Posterior cingulate gyrus (tissue), 11 donors: ENCODE measurements at regions not wholly inside any gene's neighbourhood (a gene's known extent, or its start where the extent isn't known, plus 50 kb on each side); places are given as distances from the start of the nearest gene placed in this dataset.
"Not testable (repeated sequence)": the region's sequence is repeated elsewhere in the genome, so short reads cannot be mapped to it uniquely, and the experiment has no call there.

Experiments
- DNase-seq, 10 donors: peaks; one replicate each; pipeline versions ENCODE4 v3.0.0 to v3.0.0-alpha.2; 2020 to 2021; ENCODE audit warnings: mixed read lengths in 3 of 10
- intact Hi-C: fragments of 100-400 bp; cut with DNase I; formaldehyde crosslinking; loops from one replicate; pipeline ENCODE4 v1.15.1; 2023

DNA sequence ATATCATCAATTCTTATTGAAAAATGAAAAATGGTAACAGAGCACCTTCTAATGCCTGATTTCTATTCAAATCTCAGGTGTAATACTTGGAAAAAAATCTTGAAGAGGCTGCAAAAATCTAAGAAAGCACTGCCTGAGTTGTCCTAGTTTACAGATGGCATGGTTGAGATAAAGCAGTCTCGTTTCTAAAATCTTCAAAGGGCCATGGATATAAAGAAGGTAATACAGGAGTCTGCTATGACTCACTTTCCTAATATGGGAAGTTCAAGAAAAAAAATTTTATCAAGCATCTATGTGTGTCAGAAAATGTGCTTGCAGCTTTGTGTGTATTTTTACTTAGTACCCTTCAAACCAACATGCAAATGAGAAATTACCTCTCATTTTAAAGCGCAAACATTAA is 163.3 kb downstream of the DMAC1 start:
- intact Hi-C loops, result no loop called here
- no peak for DNase-seq

DNA sequence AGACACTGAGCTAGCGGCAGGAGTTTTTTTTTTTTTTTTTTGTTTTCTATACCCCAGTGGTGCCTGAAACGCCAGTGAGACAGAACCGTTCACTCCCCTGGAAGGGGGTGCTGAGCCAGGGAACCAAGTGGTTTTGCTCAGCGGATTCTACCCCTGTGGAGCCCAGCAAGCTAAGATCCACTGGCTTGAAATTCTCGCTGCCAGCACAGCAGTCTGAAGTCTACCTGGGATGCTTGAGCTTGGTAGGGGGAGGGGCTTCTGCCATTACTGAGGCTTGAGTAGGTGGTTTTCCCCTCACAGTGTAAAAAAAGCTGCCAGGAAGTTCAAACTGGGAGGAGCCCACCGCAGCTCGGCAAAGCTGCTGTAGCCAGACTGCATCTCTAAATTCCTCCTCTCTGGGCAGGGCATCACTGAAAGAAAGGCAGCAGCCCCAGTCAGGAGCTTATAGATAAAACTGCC is 173.0 kb downstream of the DMAC1 start:
- DNase-seq, intact Hi-C loops: not testable (repeated sequence)

DNA sequence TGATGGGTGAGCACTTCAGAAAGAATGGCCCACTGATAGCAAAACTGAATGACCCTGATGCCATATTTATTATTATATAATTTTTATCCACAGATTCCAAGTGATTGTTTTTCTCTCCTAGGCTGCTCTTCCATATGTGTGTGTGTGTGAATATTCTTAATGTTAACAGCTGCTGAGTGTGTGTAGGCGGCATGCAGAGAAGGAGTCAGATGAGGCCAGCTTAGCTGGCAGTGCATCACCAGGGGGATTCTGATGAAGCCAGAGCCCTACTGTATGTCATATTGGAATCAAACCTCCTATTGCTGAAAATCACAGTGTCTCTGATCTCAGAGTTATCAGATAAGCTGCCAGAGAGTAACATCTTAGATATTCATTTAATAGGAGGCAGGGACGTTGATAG is 177.1 kb downstream of the DMAC1 start:
- intact Hi-C loops, result no loop called here
- no peak for DNase-seq

GRCh38 chr9:7615344-7615743 is 184.2 kb downstream of the DMAC1 start:
- intact Hi-C loops, result no loop called here
- DNase-seq, result no peak

- no peak for DNase-seq
- intact Hi-C loops, result no loop called here
These were observed 185.6 kb downstream of the DMAC1 start for GRCh38 chr9:7613931-7614330.

- intact Hi-C loops, result no loop called here
- DNase-seq, result no peak
These were observed 191.3 kb downstream of the DMAC1 start for GRCh38 chr9:7608261-7608660.

DNA sequence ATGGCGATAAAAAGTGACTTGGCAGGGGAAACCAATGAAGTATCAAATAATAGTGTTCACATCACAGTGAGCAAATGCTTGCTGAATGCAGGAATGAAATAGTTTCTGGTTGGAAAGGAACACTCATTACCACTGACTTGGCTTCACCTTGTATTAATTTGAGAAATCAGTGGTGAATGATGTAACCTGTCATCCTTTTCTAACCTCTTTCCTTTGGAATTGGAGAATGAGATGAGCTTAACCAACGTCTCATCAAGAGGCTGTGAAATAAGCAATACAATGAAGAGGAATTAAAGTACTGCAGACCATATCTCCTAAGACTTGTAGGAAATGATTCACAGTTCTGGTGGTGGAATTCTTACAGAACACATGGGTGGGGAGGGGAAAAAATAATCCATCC is 192.2 kb downstream of the DMAC1 start:
- intact Hi-C loops, result no loop called here
- no peak for DNase-seq

GRCh38 chr9:7606591-7606990 is 193.0 kb downstream of the DMAC1 start:
- intact Hi-C loops, result no loop called here

DNA sequence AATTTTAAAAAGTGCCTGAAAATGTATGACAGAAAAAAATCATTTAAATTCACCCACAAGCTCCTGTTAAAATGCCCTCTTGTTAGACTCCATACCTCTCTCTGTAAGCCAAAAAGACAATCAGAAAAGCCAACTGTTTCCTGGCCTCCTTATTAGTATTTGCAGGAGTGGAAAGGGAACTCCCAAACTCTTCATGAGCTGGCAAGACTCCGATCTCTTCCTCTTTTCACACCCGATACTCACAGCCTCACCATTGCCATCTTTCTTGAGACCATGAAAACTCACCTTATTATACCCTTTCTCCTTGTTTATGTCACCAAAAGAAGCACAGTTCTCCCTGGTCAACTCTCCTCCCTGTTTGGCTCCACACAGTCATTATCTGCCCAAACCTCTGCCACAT is 197.8 kb downstream of the DMAC1 start:
- intact Hi-C loops, result no loop called here
- DNase-seq, result no peak

More at GRCh38 chr9:7606591-7606990, 193.0 kb downstream of the DMAC1 start:
- DNase-seq, result no peak

GRCh38 chr9:7597716-7598115 is 201.9 kb downstream of the DMAC1 start:
- intact Hi-C loops, result no loop called here

GRCh38 chr9:7592321-7593316 is 207.0 kb downstream of the DMAC1 start:
- intact Hi-C loops, result no loop called here
- DNase-seq, result peak in 6 of 10 donors; percentile 11 to 84 (median 50)

More at GRCh38 chr9:7597716-7598115, 201.9 kb downstream of the DMAC1 start:
- no peak for DNase-seq

- intact Hi-C loops, result no loop called here
- no peak for DNase-seq
These were observed 208.1 kb downstream of the DMAC1 start for GRCh38 chr9:7591501-7591900.

- intact Hi-C loops, result no loop called here
- no peak for DNase-seq
These were observed 219.0 kb downstream of the DMAC1 start for GRCh38 chr9:7580568-7580967.

GRCh38 chr9:7579351-7579750 is 220.2 kb downstream of the DMAC1 start:
- no peak for DNase-seq
- intact Hi-C loops, result loop anchor here (10.0 kb wide), 1 partner anchor 215 kb away; the partner anchor contains the start of gene DMAC1

DNA sequence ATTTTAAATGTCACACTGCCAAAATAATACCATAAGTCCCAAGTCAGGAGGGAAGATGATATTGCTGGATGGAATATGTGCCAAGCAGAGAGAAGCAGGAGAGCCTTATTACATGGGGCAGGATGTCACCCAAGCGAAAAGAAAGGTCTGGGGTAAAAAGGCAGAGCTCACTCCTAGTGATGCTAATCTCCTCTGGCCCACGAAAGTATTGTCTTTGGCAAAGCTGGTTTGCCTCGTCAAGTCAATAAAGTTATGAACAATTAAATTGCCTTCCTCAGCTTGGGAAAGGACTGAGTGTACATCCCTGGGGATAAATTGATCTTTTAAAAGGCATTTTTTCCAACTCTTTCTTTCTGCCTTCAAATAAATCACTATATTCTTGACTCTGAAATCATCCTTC is 220.6 kb downstream of the DMAC1 start:
- DNase-seq, result no peak
- intact Hi-C loops, result loop anchor here (10.0 kb wide), 1 partner anchor 216 kb away; the partner anchor contains the start of gene DMAC1

DNA sequence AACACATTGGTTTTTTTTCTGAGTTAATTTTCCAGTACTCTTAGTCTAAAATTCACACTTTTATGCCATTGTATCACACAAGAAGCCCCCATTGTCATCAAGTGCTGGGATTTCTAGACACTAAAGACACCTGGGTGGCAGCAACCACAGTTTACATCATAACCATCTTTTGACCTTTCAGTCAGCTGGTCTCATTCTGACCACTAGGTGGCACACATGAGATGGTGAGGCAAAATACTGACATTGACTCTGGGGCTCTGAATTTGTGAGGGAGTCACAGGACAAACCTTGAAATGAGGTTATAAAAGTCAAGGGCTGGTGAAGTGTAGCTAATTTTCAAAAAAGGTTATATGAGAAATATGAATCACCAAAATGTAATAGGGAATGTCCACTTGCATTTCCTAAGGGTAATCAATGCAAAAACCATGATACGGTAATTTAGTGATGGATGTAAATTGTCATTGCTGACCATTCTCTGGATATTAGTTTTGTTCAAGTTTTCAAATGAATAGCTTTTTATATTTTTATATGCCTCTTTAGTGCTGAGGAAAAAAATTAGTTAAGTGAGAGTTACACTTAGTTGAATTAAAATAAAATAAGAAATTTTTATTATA is 229.4 kb downstream of the DMAC1 start:
- peak in 4 of 10 donors; percentile 28 to 65 (median 48) for DNase-seq
- intact Hi-C loops, result loop anchor here (10.0 kb wide), 1 partner anchor 225 kb away; the partner anchor contains the start of gene DMAC1

DNA sequence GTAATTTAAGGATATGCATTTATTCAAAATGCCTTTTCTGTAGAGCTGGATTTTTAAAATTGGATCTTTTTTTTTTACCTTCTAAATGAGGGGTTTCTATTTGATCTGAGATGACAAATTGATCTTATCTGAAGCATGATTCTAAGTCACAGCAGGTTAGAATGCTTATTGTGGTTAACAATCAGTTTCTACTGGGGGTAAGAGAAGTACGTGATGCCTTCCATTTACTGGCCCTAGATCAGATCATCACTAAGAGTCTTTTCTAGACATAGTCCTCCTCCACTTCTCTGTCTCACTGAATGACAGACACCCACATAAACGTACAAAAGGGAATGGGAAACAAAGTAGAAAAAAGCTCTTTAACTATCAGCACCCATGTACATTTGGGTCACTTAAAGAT is 231.9 kb downstream of the DMAC1 start:
- DNase-seq, result no peak
- intact Hi-C loops, result no loop called here

DNA sequence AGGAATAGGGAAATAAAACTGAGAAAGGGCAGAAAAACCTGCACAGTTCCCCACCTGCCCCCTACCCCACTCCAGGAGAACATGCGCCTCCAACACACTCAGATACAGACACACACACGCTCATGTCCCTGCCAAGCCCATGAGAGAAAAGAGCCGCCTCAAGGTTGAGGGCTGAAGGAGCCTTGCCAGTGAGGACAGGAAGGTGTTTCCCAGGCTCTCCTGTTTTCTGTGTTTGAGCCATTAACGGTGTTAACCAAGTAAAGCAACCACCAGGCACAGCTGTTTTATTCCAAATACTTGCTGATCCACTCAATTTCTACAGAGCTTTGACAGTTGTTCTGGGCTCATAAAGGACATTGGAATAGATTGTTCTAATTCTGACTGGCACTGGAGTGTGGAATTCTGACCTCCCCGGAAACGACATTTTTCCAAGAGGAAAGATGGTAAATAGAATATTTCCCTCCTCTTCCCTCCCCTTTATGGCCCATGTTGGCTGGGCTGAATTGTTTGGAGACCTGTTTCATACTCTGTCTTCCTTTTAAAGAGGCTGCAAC is 238.0 kb downstream of the DMAC1 start:
- no peak for DNase-seq
- intact Hi-C loops, result no loop called here

GRCh38 chr9:7560669-7561305 is 238.8 kb downstream of the DMAC1 start:
- no peak for DNase-seq
- intact Hi-C loops, result no loop called here

- DNase-seq, result no peak
- intact Hi-C loops, result no loop called here
These were observed 244.9 kb downstream of the DMAC1 start for GRCh38 chr9:7554699-7555098.

- intact Hi-C loops, DNase-seq: not testable (repeated sequence)
These were observed 246.9 kb downstream of the DMAC1 start for GRCh38 chr9:7552706-7553105.
